ENCODE measurements at regions not wholly inside any gene's neighbourhood (a gene's known extent, or its start where the extent isn't known, plus 50 kb on each side); places are given as distances from the start of the nearest gene placed in this dataset.

GRCh38 chr15:31495281-31495680 is 168.6 kb downstream of the KLF13 start:
- Mint-ChIP-seq H3K4me1 (no peaks in the 10 kb centered on the region), H3K36me3 (ENCODE audit: low read depth) (no peaks in the 10 kb centered on the region), H3K27me3 (ENCODE audit: insufficient read depth) (peaks cover 2% of the 10 kb centered on the region), H3K9me3 (peaks cover 10% of the 10 kb centered on the region), H3K27ac (no peak overlapping the region), H3K4me3 (no peak overlapping the region)
- WGBS, 2 experiments (ENCODE audit: insufficient coverage in 1 of 2, insufficient read length in 1 of 2): 84 to 87% methylated on average over 4 of the region's 4 CpGs
- Histone ChIP-seq H3K27ac (ENCODE audit: low read depth, low read length) (no peak overlapping the region), H3K4me1 (ENCODE audit: control insufficient read depth, insufficient read depth, low read length) (no peaks in the 10 kb centered on the region), H3K9me3 (ENCODE audit: control insufficient read depth, low read length) (peaks cover 12% of the 10 kb centered on the region), H3K4me3 (ENCODE audit: low read length) (no peak overlapping the region), H3K36me3 (ENCODE audit: control insufficient read depth, insufficient read depth, low read length) (no peaks in the 10 kb centered on the region), H3K9ac (ENCODE audit: extremely low read depth, low read length, poor library complexity, severe bottlenecking) (no peak overlapping the region), H3K27me3 (ENCODE audit: control insufficient read depth, insufficient read depth, low read length, poor library complexity, severe bottlenecking) (no peaks in the 10 kb centered on the region)
- no peak for TF ChIP-seq CTCF (conservative IDR thresholded peaks at IDR 0.05)
- DNase-seq: no peak

GRCh38 chr15:31497838-31498237 is 171.2 kb downstream of the KLF13 start:
- H3K4me3 ChIP-seq (ENCODE audit: low read length): no peak overlapping the region
- H3K36me3 ChIP-seq (ENCODE audit: control insufficient read depth, insufficient read depth, low read length): no peaks in the 10 kb centered on the region
- no peak overlapping the region for H3K27ac ChIP-seq (ENCODE audit: low read depth, low read length)
- Mint-ChIP-seq H3K27ac (no peak overlapping the region), H3K4me1 (no peaks in the 10 kb centered on the region), H3K9me3 (no peaks in the 10 kb centered on the region), H3K4me3 (no peak overlapping the region), H3K36me3 (ENCODE audit: low read depth) (no peaks in the 10 kb centered on the region), H3K27me3 (ENCODE audit: insufficient read depth) (no peaks in the 10 kb centered on the region)
- DNase-seq: no peak
- WGBS, 2 experiments (ENCODE audit: insufficient coverage in 1 of 2, insufficient read length in 1 of 2): 98% methylated on average over 2 of the region's 2 CpGs; no CpG with 5 or more reads in 1 of the 2 experiments
- no peaks in the 10 kb centered on the region for H3K9me3 ChIP-seq (ENCODE audit: control insufficient read depth, low read length)
- H3K27me3 ChIP-seq (ENCODE audit: control insufficient read depth, insufficient read depth, low read length, poor library complexity, severe bottlenecking): no peaks in the 10 kb centered on the region
- H3K9ac ChIP-seq (ENCODE audit: extremely low read depth, low read length, poor library complexity, severe bottlenecking): no peak overlapping the region
- H3K4me1 ChIP-seq (ENCODE audit: control insufficient read depth, insufficient read depth, low read length): no peaks in the 10 kb centered on the region
- TF ChIP-seq CTCF (conservative IDR thresholded peaks at IDR 0.05): no peak

DNA sequence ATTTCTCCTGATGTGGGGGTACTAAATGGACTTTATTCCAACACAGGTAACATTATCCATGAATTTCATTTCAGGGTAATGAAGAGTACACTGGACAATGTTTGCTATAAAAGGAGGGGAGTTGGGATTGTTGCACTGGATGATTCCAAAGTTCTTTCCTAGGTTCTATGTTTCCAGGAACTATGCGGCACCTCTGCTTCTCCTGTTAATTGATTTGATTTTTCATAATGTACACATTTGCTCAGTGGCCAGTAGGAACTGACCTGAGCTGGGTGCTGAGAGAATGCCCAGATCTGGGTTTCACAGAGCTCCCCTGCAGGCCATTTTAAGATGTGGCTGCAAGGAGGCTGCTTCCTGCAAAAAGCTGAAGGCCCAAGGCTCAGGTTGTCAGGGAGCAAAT is 171.7 kb downstream of the KLF13 start:
- Mint-ChIP-seq H3K27me3 (ENCODE audit: insufficient read depth) (no peaks in the 10 kb centered on the region), H3K27ac (no peak overlapping the region), H3K4me3 (no peak overlapping the region), H3K4me1 (no peaks in the 10 kb centered on the region), H3K9me3 (no peaks in the 10 kb centered on the region), H3K36me3 (ENCODE audit: low read depth) (no peaks in the 10 kb centered on the region)
- no peaks in the 10 kb centered on the region for H3K36me3 ChIP-seq (ENCODE audit: control insufficient read depth, insufficient read depth, low read length)
- WGBS, 2 experiments (ENCODE audit: insufficient coverage in 1 of 2, insufficient read length in 1 of 2): 100% methylated on average over 1 of the region's 1 CpG; no CpG with 5 or more reads in 1 of the 2 experiments
- H3K27ac ChIP-seq (ENCODE audit: low read depth, low read length): no peak overlapping the region
- H3K4me1 ChIP-seq (ENCODE audit: control insufficient read depth, insufficient read depth, low read length): no peaks in the 10 kb centered on the region
- no peak for DNase-seq
- H3K9ac ChIP-seq (ENCODE audit: extremely low read depth, low read length, poor library complexity, severe bottlenecking): no peak overlapping the region
- no peaks in the 10 kb centered on the region for H3K27me3 ChIP-seq (ENCODE audit: control insufficient read depth, insufficient read depth, low read length, poor library complexity, severe bottlenecking)
- no peaks in the 10 kb centered on the region for H3K9me3 ChIP-seq (ENCODE audit: control insufficient read depth, low read length)
- no peak overlapping the region for H3K4me3 ChIP-seq (ENCODE audit: low read length)
- TF ChIP-seq CTCF (conservative IDR thresholded peaks at IDR 0.05): peak; percentile 50

Measured in endodermal cell (in vitro differentiated cells).